Osteocyte (in vitro differentiated cells): ENCODE measurements at regions not wholly inside any gene's neighbourhood (a gene's known extent, or its start where the extent isn't known, plus 50 kb on each side); places are given as distances from the start of the nearest gene placed in this dataset.

Source experiments
- DNase-seq: peaks from one replicate; pipeline ENCODE4 v3.0.0; 2021; ENCODE audit warnings: mixed read lengths; ENCODE audit not compliant: unreplicated experiment; ENCODE audit errors: extremely low spot score
- H3K27ac Mint-ChIP-seq: one replicate; pipeline ENCODE4 v1.8.0; 2021; ENCODE audit warnings: mild to moderate bottlenecking, mixed read lengths; ENCODE audit not compliant: unreplicated experiment
- H3K27me3 Mint-ChIP-seq: one replicate; pipeline ENCODE4 v1.8.0; 2021; ENCODE audit warnings: mixed read lengths; ENCODE audit not compliant: unreplicated experiment
- H3K36me3 Mint-ChIP-seq: one replicate; pipeline ENCODE4 v1.8.0; 2021; ENCODE audit warnings: mixed read lengths; ENCODE audit not compliant: unreplicated experiment
- H3K4me1 Mint-ChIP-seq: one replicate; pipeline ENCODE4 v1.8.0; 2021; ENCODE audit warnings: mixed read lengths; ENCODE audit not compliant: unreplicated experiment
- H3K4me3 Mint-ChIP-seq: one replicate; pipeline ENCODE4 v1.8.0; 2021; ENCODE audit warnings: mild to moderate bottlenecking, moderate library complexity, mixed read lengths; ENCODE audit not compliant: unreplicated experiment
- H3K9me3 Mint-ChIP-seq: one replicate; pipeline ENCODE4 v1.8.0; 2021; ENCODE audit warnings: mixed read lengths; ENCODE audit not compliant: unreplicated experiment
- TF ChIP-seq, protein P1 (sequence below): fragments of 200-600 bp; sonication (generic); IDR thresholded peaks from 2 replicates; pipeline ENCODE4 v1.5.0; 2021; ENCODE audit warnings: antibody characterized with exemption, mild to moderate bottlenecking, moderate library complexity

DNA sequence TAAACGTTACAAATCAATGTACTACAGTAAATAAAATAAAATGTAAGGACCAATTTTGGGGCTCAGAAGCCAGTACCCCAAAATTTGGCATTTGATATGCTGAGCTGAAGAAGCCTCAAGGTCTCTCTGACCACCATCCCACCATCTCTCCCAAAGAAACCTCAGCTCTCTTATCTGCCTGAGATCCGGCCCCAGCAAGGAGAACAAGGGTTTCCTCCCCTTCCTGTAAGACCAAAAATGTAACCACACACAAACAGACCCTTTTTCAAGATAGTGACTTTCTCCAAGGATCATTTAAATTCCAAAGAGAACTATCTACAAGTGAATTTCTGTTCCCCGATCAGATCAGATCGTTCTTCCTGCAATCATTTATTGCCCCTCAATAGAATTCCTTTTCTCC, 68.1 kb upstream of the SLC45A1 start:
- no peaks in the 10 kb centered on the region for H3K36me3 Mint-ChIP-seq
- H3K27ac Mint-ChIP-seq, result no peak overlapping the region
- no peaks in the 10 kb centered on the region for H3K9me3 Mint-ChIP-seq
- TF ChIP-seq, protein P1, sequence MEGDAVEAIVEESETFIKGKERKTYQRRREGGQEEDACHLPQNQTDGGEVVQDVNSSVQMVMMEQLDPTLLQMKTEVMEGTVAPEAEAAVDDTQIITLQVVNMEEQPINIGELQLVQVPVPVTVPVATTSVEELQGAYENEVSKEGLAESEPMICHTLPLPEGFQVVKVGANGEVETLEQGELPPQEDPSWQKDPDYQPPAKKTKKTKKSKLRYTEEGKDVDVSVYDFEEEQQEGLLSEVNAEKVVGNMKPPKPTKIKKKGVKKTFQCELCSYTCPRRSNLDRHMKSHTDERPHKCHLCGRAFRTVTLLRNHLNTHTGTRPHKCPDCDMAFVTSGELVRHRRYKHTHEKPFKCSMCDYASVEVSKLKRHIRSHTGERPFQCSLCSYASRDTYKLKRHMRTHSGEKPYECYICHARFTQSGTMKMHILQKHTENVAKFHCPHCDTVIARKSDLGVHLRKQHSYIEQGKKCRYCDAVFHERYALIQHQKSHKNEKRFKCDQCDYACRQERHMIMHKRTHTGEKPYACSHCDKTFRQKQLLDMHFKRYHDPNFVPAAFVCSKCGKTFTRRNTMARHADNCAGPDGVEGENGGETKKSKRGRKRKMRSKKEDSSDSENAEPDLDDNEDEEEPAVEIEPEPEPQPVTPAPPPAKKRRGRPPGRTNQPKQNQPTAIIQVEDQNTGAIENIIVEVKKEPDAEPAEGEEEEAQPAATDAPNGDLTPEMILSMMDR, result no peak
- H3K27me3 Mint-ChIP-seq, result no peaks in the 10 kb centered on the region
- no peak overlapping the region for H3K4me3 Mint-ChIP-seq
- DNase-seq, result no peak
- H3K4me1 Mint-ChIP-seq, result no peaks in the 10 kb centered on the region

DNA sequence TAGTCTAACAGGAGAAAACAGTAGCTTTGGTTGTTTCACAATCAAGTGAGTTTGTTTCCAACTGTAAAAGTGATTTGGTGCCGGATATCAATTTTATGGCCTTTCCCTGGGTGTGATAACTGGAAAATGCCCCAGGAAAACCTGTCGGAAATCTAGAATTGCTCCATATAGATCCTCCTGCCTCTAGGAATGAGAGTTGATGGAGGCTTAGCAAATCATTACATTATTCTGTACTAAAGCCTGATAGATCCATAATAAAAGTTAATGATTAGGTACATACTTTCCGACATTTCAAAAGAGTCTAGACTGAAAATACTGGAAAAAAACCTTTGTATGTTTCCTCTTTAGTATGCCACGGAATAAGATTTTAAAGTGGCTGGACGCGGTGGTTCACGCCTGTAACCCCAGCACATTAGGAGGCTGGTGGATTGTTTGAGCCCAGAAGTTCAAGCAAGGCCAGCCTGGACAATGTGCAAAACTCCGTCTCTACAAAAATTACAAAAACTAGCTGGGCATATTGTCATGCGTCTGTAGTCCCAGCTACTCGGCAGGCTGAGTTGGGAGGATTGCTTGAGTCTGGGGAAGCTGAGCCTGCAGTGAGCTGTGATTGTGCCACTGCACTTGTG, 70.0 kb upstream of the SLC45A1 start:
- TF ChIP-seq, protein P1, result no peak
- Mint-ChIP-seq H3K4me1 (no peaks in the 10 kb centered on the region), H3K27ac (no peak overlapping the region), H3K9me3 (no peaks in the 10 kb centered on the region), H3K36me3 (no peaks in the 10 kb centered on the region), H3K27me3 (no peaks in the 10 kb centered on the region), H3K4me3 (no peak overlapping the region)
- DNase-seq, result no peak

DNA sequence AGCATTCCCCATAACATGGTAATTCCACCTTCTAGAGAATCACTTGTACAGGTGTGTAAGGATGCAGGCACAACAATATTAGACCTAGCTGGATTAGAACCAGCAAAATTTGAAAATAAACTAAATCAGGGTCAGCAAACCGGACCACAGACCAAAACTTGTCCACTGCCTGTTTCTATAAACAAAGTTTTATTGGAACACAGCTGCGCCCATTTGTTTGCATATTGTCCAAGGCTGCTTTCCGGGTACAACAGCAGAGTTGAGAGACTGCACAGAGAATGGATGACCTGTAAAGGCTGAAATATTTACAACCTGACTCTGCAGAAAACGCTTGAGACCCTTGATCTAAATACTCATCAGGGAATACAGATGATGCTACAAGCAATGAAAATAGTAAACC, 73.6 kb upstream of the SLC45A1 start:
- H3K27ac Mint-ChIP-seq, result no peak overlapping the region
- H3K4me1 Mint-ChIP-seq, result peaks cover 3% of the 10 kb centered on the region
- no peaks in the 10 kb centered on the region for H3K9me3 Mint-ChIP-seq

DNA sequence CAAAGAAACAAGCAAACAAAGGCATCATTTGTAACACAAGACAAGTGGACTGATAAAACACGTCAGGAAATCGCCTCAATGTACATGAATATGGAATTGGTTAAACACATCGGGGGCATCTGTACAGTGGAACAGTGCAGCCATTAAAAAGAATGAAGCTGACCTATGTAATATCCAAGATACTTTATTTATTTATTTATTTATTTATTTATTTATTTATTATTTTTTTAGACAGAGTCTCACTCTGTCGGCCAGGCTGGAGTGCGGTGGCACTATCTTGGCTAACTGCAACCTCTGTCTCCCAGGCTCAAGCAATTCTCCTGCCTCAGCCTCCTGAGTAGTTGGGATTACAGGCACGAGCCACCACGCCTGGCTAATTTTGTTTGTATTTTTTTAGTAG, 75.4 kb upstream of the SLC45A1 start:
- TF ChIP-seq, protein P1, result no peak
- Mint-ChIP-seq H3K4me1 (peaks cover 20% of the 10 kb centered on the region), H3K27me3 (no peaks in the 10 kb centered on the region), H3K4me3 (no peak overlapping the region), H3K27ac (no peak overlapping the region), H3K9me3 (no peaks in the 10 kb centered on the region), H3K36me3 (no peaks in the 10 kb centered on the region)
- no peak for DNase-seq

More for the DNA sequence above, 73.6 kb upstream of the SLC45A1 start:
- TF ChIP-seq, protein P1, result no peak
- H3K36me3 Mint-ChIP-seq, result no peaks in the 10 kb centered on the region
- H3K4me3 Mint-ChIP-seq, result no peak overlapping the region
- no peaks in the 10 kb centered on the region for H3K27me3 Mint-ChIP-seq
- DNase-seq, result no peak

DNA sequence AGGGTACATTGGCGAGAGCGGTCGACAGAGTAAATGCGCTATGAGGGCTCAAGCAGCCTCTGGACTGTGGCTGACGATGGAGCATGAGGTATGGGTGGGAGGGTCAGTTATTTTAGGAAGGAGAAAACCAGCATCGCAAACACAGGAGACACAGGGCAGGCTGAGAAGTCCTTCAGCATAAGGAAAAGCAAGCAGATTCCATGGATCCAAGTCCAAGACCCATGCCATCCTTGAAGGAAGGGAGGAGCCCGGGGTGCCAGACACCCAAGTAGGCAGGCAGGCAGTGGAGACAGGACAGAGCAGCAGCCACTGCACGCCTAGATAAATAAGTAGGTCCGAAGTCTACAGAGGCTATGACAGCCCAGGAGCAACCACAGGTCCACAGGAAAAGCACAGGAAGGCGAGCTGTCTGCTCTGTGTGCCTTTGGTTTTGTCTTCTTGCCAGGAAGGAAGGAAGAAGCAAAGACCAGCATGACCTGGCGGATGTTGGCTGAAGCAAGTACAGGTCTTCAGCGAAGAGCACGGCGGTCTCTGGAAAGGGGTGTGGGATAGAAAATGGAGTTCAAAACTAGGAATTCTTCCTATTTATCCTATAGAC, 76.4 kb upstream of the SLC45A1 start:
- Mint-ChIP-seq H3K9me3 (no peaks in the 10 kb centered on the region), H3K36me3 (no peaks in the 10 kb centered on the region), H3K4me1 (peaks cover 20% of the 10 kb centered on the region), H3K4me3 (no peak overlapping the region), H3K27ac (no peak overlapping the region), H3K27me3 (no peaks in the 10 kb centered on the region)
- DNase-seq, result no peak
- TF ChIP-seq, protein P1, result no peak
